Endodermal cell (in vitro differentiated cells): ENCODE measurements at regions not wholly inside any gene's neighbourhood (a gene's known extent, or its start where the extent isn't known, plus 50 kb on each side); places are given as distances from the start of the nearest gene placed in this dataset.

Source experiments
- DNase-seq: peaks from one replicate; pipeline ENCODE4 v3.0.0-alpha.2; 2017
- H3K27ac ChIP-seq: 2 replicates; pipeline ENCODE4 v1.5.1; 2013; ENCODE audit warnings: mild to moderate bottlenecking, low read depth, low read length, moderate library complexity
- H3K27me3 ChIP-seq: 2 replicates; pipeline ENCODE4 v1.6.1; 2013; ENCODE audit warnings: mild to moderate bottlenecking, low read length, moderate library complexity; ENCODE audit not compliant: insufficient read depth, control insufficient read depth, poor library complexity, severe bottlenecking
- H3K36me3 ChIP-seq: 2 replicates; pipeline ENCODE4 v1.7.0; 2013; ENCODE audit warnings: mild to moderate bottlenecking, low read length, moderate library complexity; ENCODE audit not compliant: control insufficient read depth, insufficient read depth
- H3K4me1 ChIP-seq: one replicate; pipeline ENCODE4 v1.7.0; 2013; ENCODE audit warnings: low read length; ENCODE audit not compliant: control insufficient read depth, insufficient read depth
- H3K4me3 ChIP-seq: 2 replicates; pipeline ENCODE4 v1.5.1; 2013; ENCODE audit warnings: mild to moderate bottlenecking, low read length, moderate library complexity
- H3K9ac ChIP-seq: 2 replicates; pipeline ENCODE4 v1.6.1; 2013; ENCODE audit warnings: mild to moderate bottlenecking, low read length, moderate library complexity; ENCODE audit not compliant: poor library complexity, severe bottlenecking; ENCODE audit errors: extremely low read depth
- H3K9me3 ChIP-seq: 2 replicates; pipeline ENCODE4 v1.6.1; 2013; ENCODE audit warnings: mild to moderate bottlenecking, low read length, moderate library complexity; ENCODE audit not compliant: control insufficient read depth
- H3K27ac Mint-ChIP-seq: 2 replicates; pipeline ENCODE4 v1.8.0; 2020; ENCODE audit warnings: mixed read lengths
- H3K27me3 Mint-ChIP-seq: 2 replicates; pipeline ENCODE4 v1.8.0; 2021; ENCODE audit warnings: mild to moderate bottlenecking, mixed read lengths; ENCODE audit not compliant: insufficient read depth
- H3K36me3 Mint-ChIP-seq: 2 replicates; pipeline ENCODE4 v1.8.0; 2020; ENCODE audit warnings: low read depth, mixed read lengths
- H3K4me1 Mint-ChIP-seq: 2 replicates; pipeline ENCODE4 v1.8.0; 2020; ENCODE audit warnings: mixed read lengths
- H3K4me3 Mint-ChIP-seq: 2 replicates; pipeline ENCODE4 v1.8.0; 2020; ENCODE audit warnings: mild to moderate bottlenecking, moderate library complexity, mixed read lengths
- H3K9me3 Mint-ChIP-seq: 2 replicates; pipeline ENCODE4 v1.8.0; 2020; ENCODE audit warnings: mild to moderate bottlenecking, mixed read lengths
- CTCF ChIP-seq: fragments of 200-600 bp; sonication (generic); conservative IDR thresholded peaks from 2 replicates; pipeline ENCODE4 v1.5.0; 2021; ENCODE audit warnings: antibody characterized with exemption, mild to moderate bottlenecking
- WGBS, 2 experiments: methylation state at CpG; one replicate each; pipeline versions ENCODE4 v1.1.5 to v1.1.7; 2013; ENCODE audit warnings: missing lambda C conversion rate in 2 of 2, mixed read lengths in 1 of 2; ENCODE audit not compliant: insufficient coverage in 1 of 2, insufficient read length in 1 of 2; 5-methylcytosine and 5-hydroxymethylcytosine counted together

- peaks cover 32% of the 10 kb centered on the region for H3K27me3 Mint-ChIP-seq
- 60 to 85% methylated on average over 1 to 2 of the region's 2 CpGs for WGBS, 2 experiments
- no peaks in the 10 kb centered on the region for H3K9me3 Mint-ChIP-seq
- H3K27ac ChIP-seq: no peak overlapping the region
- H3K27ac Mint-ChIP-seq: no peak overlapping the region
- H3K9me3 ChIP-seq: no peaks in the 10 kb centered on the region
- peaks cover 2% of the 10 kb centered on the region for H3K4me1 ChIP-seq
- DNase-seq: no peak
- no peak overlapping the region for H3K4me3 Mint-ChIP-seq
- H3K27me3 ChIP-seq: peaks cover 32% of the 10 kb centered on the region
- H3K36me3 ChIP-seq: no peaks in the 10 kb centered on the region
- TF ChIP-seq CTCF: no peak
- no peaks in the 10 kb centered on the region for H3K36me3 Mint-ChIP-seq
- peaks cover 10% of the 10 kb centered on the region for H3K4me1 Mint-ChIP-seq
- H3K9ac ChIP-seq: no peak overlapping the region
- H3K4me3 ChIP-seq: no peak overlapping the region
These were observed 234.9 kb downstream of the TRIB2 start for GRCh38 chr2:12951657-12951973.

- Histone ChIP-seq H3K36me3 (no peaks in the 10 kb centered on the region), H3K27ac (no peak overlapping the region), H3K4me1 (no peaks in the 10 kb centered on the region), H3K27me3 (peaks cover 33% of the 10 kb centered on the region), H3K9me3 (no peaks in the 10 kb centered on the region), H3K9ac (no peak overlapping the region), H3K4me3 (no peak overlapping the region)
- peaks cover 34% of the 10 kb centered on the region for H3K27me3 Mint-ChIP-seq
- DNase-seq: no peak
- H3K4me3 Mint-ChIP-seq: no peak overlapping the region
- no peak for TF ChIP-seq CTCF
- no peaks in the 10 kb centered on the region for H3K36me3 Mint-ChIP-seq
- WGBS, 2 experiments: 80 to 97% methylated on average over 2 of the region's 2 CpGs
- no peaks in the 10 kb centered on the region for H3K9me3 Mint-ChIP-seq
- peaks cover 4% of the 10 kb centered on the region for H3K4me1 Mint-ChIP-seq
- H3K27ac Mint-ChIP-seq: no peak overlapping the region
These were observed 236.9 kb downstream of the TRIB2 start for GRCh38 chr2:12953596-12953995.

- WGBS, 2 experiments: 83 to 90% methylated on average over 1 to 3 of the region's 3 CpGs
- Histone ChIP-seq H3K4me3 (no peak overlapping the region), H3K4me1 (peaks cover 1% of the 10 kb centered on the region), H3K9me3 (peaks cover 13% of the 10 kb centered on the region), H3K27me3 (peaks cover 32% of the 10 kb centered on the region), H3K9ac (no peak overlapping the region), H3K27ac (no peak overlapping the region), H3K36me3 (no peaks in the 10 kb centered on the region)
- H3K27ac Mint-ChIP-seq: no peak overlapping the region
- H3K4me1 Mint-ChIP-seq: peaks cover 4% of the 10 kb centered on the region
- DNase-seq: no peak
- H3K9me3 Mint-ChIP-seq: no peaks in the 10 kb centered on the region
- no peaks in the 10 kb centered on the region for H3K36me3 Mint-ChIP-seq
- H3K4me3 Mint-ChIP-seq: no peak overlapping the region
- peaks cover 28% of the 10 kb centered on the region for H3K27me3 Mint-ChIP-seq
- TF ChIP-seq CTCF: no peak
These were observed 239.1 kb downstream of the TRIB2 start for GRCh38 chr2:12955864-12956263.
